Sigmoid colon (tissue), 4 donors: ENCODE measurements at regions not wholly inside any gene's neighbourhood (a gene's known extent, or its start where the extent isn't known, plus 50 kb on each side); places are given as distances from the start of the nearest gene placed in this dataset.

Source experiments
- POLR2A ChIP-seq, 2 donors: fragments of 450-650 bp; IDR thresholded peaks; one replicate each; pipeline ENCODE4 v1.6.1; 2016; ENCODE audit warnings: antibody characterized with exemption in 2 of 2, mild to moderate bottlenecking in 2 of 2, moderate library complexity in 2 of 2
- POLR2AphosphoS5 ChIP-seq, 4 donors: sonication (generic); formaldehyde crosslinking; IDR thresholded peaks; one replicate each; pipeline ENCODE4 v1.6.1; 2017; ENCODE audit warnings: antibody characterized with exemption in 4 of 4

DNA sequence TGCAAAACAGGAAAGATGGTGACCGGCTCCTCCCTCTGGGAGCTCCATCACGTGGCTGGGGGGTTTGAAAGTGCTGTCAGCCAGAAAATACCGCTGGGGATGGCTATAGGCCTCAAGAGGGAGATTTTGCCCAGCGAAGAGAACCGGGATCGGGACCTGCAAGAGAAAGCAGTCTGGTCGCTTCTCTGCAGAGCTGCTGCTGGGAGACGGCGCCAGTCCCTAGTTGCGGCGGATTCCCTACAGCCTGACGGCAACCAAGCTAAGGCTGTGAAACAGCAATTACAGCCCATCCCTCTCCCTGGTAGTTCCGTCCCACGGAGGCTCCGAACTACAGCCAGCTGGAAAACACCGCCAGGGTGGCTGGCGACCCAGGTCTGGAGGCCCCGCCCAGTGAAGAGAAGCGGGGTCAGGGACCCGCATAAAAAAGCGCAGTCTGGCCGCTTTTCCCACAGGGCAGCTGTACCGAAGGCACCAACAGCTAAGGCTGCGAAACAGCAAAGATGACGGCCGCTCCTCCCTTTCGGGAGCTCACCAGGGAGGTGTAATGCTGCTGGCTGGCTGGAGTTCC is 238.1 kb upstream of the IRAK1BP1 start:
- no peak for TF ChIP-seq POLR2A (IDR thresholded peaks at IDR 0.05)
- no peak for TF ChIP-seq POLR2AphosphoS5 (IDR thresholded peaks at IDR 0.05)
